ENCODE measurements at regions not wholly inside any gene's neighbourhood (a gene's known extent, or its start where the extent isn't known, plus 50 kb on each side); places are given as distances from the start of the nearest gene placed in this dataset.

DNA sequence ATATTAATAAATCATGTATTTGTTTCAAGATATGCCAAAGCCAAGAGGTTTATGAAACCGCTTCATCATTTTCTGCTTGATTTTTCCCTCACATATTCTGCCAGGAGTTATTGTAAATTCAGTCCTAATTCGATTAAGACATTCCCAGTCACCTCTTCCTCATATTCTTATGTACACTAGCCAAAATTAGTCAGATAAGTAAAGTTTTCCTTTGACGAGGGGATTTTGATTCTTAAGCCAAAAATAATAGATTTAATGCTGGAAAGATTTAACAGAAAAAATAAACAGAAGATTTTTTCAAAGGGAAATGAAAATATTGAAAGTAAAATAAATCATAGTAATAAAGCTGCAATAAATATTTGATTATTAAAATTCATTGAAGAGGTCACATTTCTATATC, 51.0 kb upstream of the VEGFC start:
- TF ChIP-seq CTCF (IDR thresholded peaks at IDR 0.05) (no peak), POLR2A (IDR thresholded peaks at IDR 0.05) (no peak)
- 73 to 78% methylated on average over 3 of the region's 3 CpGs for WGBS, 2 donors

DNA sequence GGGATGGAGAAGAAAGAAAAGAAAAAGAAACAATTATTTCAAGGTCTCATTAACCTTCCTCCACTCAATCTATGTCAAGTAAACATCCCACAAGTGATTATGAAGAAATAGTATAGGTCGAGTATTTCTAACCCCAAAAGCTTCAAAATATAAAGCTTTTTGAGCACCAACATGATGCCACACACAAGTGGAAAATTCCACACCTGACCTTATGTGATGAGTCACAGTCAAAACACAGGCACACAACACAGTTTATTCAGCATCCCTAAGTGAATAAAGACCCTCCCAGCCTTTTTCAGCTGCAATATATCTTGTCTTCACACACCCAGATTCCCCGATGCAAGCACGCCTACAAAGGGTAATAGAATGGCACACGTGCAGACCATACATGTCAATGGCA, 51.7 kb upstream of the VEGFC start:
- intact Hi-C loops (cut with DNase I; ENCODE audit: low total_unique reads), result no loop called here
- no peak overlapping the region for H3K27ac ChIP-seq
- H3K27me3 ChIP-seq, result no peaks in the 10 kb centered on the region
- TF ChIP-seq CTCF (IDR thresholded peaks at IDR 0.05) (no peak), POLR2A (IDR thresholded peaks at IDR 0.05) (no peak)
- no peaks in the 10 kb centered on the region for H3K9me3 ChIP-seq
- H3K36me3 ChIP-seq (ENCODE audit: low read depth, missing control alignments), result no peaks in the 10 kb centered on the region
- no peak for DNase-seq
- WGBS, 2 donors, result 68 to 82% methylated on average over 4 of the region's 4 CpGs
- H3K4me1 ChIP-seq, result no peaks in the 10 kb centered on the region
- no peak overlapping the region for H3K4me3 ChIP-seq

More for the DNA sequence above, 51.0 kb upstream of the VEGFC start:
- DNase-seq, result no peak
- Histone ChIP-seq H3K4me1 (no peaks in the 10 kb centered on the region), H3K36me3 (ENCODE audit: low read depth, missing control alignments) (no peaks in the 10 kb centered on the region), H3K4me3 (no peak overlapping the region), H3K27me3 (no peaks in the 10 kb centered on the region), H3K9me3 (no peaks in the 10 kb centered on the region), H3K27ac (no peak overlapping the region)
- intact Hi-C loops (cut with DNase I; ENCODE audit: low total_unique reads), result no loop called here

DNA sequence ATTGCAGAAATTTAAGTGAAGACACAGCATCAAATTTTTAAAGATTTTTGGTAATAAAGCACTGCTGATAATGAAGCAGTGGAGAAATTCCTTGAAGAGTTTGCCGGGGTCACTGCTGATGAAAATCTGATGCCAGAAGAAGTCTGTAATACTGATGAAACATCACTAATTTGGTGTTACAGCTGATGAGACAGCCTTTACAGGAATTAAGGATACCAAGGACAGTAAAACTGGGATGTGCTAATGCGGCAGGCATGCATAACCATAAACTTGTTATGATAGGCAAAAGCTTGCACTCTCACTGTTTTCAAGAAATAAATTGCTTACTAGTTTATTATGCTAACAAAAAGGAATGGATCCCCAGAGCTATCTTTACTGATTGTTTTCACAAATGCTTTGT, 52.9 kb upstream of the VEGFC start:
- TF ChIP-seq POLR2A (IDR thresholded peaks at IDR 0.05) (no peak), CTCF (IDR thresholded peaks at IDR 0.05) (no peak)
- no peaks in the 10 kb centered on the region for H3K36me3 ChIP-seq (ENCODE audit: low read depth, missing control alignments)
- intact Hi-C loops (cut with DNase I; ENCODE audit: low total_unique reads), result no loop called here
- no peak overlapping the region for H3K27ac ChIP-seq
- no peak overlapping the region for H3K4me3 ChIP-seq
- no peak for DNase-seq
- 61 to 95% methylated on average over 2 of the region's 2 CpGs for WGBS, 2 donors
- H3K27me3 ChIP-seq, result no peaks in the 10 kb centered on the region
- H3K9me3 ChIP-seq, result no peaks in the 10 kb centered on the region
- H3K4me1 ChIP-seq, result no peaks in the 10 kb centered on the region

GRCh38 chr4:176849076-176849475, 56.4 kb upstream of the VEGFC start:
- H3K9me3 ChIP-seq, result no peaks in the 10 kb centered on the region
- no peak for DNase-seq
- TF ChIP-seq CTCF (IDR thresholded peaks at IDR 0.05), result no peak
- TF ChIP-seq POLR2A (IDR thresholded peaks at IDR 0.05), result no peak
- H3K27me3 ChIP-seq, result no peaks in the 10 kb centered on the region
- intact Hi-C loops (cut with DNase I; ENCODE audit: low total_unique reads), result no loop called here
- no peaks in the 10 kb centered on the region for H3K36me3 ChIP-seq (ENCODE audit: low read depth, missing control alignments)
- H3K4me3 ChIP-seq, result no peak overlapping the region
- no peak overlapping the region for H3K27ac ChIP-seq
- no peaks in the 10 kb centered on the region for H3K4me1 ChIP-seq

DNA sequence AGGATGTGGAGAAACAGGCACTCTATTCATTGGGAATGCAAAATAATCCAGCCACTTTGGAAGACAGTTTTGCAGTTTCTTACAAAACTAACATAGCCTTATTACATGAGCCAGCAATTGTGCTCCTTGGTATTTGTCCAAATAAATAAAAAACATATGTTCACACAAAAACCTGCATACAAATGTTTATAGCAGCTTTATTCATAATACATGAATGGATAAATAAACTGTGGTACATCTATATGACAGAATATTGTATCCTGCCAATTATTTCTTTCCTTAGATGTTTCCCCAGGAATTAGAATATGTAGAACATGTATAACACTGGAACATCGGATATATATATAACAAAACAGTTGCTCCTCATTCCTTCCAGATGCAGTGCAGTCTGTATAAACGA, 57.7 kb upstream of the VEGFC start:
- H3K9me3 ChIP-seq, result no peaks in the 10 kb centered on the region
- TF ChIP-seq CTCF (IDR thresholded peaks at IDR 0.05) (no peak), POLR2A (IDR thresholded peaks at IDR 0.05) (no peak)
- 77 to 84% methylated on average over 2 of the region's 2 CpGs for WGBS, 2 donors

More for the DNA sequence above, 57.7 kb upstream of the VEGFC start:
- Histone ChIP-seq H3K4me3 (no peak overlapping the region), H3K4me1 (no peaks in the 10 kb centered on the region), H3K36me3 (ENCODE audit: low read depth, missing control alignments) (no peaks in the 10 kb centered on the region), H3K27ac (no peak overlapping the region), H3K27me3 (no peaks in the 10 kb centered on the region)
- intact Hi-C loops (cut with DNase I; ENCODE audit: low total_unique reads), result no loop called here
- DNase-seq, result no peak

Data from testis (tissue), 2 donors.